ENCODE measurements at regions not wholly inside any gene's neighbourhood (a gene's known extent, or its start where the extent isn't known, plus 50 kb on each side); places are given as distances from the start of the nearest gene placed in this dataset.

DNA sequence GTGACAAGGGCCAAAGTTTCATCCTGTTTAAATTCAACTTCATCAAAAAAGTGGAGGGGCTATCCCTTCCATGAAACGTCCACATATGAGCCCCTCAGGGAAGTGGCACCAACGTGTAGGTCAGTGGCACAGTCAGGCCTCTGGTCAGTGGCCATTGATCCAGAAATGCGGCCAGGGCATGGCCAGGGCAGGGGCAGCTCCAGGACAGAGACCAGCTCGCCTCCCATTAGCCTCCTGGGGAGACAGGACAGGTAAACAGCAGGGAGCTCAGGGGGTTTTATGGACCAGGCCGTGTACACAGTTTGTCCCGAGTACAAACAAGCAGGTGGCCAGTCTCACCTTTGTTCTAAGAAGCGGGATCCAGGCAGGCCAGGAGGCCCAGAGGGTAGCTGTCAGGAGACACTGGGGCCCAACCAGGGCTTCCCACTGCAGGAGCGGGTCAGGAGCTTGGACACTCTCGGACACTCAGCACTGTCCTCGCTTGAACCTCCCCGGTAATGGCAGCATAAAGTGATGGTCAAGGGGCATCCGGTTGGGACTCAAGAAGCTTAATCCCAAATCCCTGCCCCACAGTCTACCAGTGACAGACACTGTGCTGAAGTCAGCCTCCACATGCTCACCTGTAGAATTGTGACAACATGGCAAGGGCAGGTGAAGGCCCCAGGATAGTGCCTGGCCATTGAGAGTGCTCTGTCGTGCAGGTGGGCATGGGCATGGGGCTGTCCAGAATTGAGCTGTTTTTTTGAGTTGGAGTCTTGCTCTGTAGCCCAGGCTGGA is 144.1 kb upstream of the ERRFI1 start (continued):
- TF ChIP-seq, protein P1, sequence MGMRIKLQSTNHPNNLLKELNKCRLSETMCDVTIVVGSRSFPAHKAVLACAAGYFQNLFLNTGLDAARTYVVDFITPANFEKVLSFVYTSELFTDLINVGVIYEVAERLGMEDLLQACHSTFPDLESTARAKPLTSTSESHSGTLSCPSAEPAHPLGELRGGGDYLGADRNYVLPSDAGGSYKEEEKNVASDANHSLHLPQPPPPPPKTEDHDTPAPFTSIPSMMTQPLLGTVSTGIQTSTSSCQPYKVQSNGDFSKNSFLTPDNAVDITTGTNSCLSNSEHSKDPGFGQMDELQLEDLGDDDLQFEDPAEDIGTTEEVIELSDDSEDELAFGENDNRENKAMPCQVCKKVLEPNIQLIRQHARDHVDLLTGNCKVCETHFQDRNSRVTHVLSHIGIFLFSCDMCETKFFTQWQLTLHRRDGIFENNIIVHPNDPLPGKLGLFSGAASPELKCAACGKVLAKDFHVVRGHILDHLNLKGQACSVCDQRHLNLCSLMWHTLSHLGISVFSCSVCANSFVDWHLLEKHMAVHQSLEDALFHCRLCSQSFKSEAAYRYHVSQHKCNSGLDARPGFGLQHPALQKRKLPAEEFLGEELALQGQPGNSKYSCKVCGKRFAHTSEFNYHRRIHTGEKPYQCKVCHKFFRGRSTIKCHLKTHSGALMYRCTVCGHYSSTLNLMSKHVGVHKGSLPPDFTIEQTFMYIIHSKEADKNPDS (CRISPR knock-in tag; IDR thresholded peaks at IDR 0.05) = peak; percentile 91
- 0 out of 2 replicates have a peak, but pooled peaks have one; percentile 35 for TF ChIP-seq ZNF550 (CRISPR knock-in tag; IDR thresholded peaks at IDR 0.05; ENCODE audit: borderline replicate concordance)
- TF ChIP-seq JUNB (CRISPR knock-in tag; IDR thresholded peaks at IDR 0.05; ENCODE audit: borderline replicate concordance) = no peak
- TF ChIP-seq ZNF546 (CRISPR knock-in tag; conservative IDR thresholded peaks at IDR 0.05) = peak; percentile 53
- TF ChIP-seq CBFB (CRISPR knock-in tag; IDR thresholded peaks at IDR 0.05) = no peak
- TF ChIP-seq, protein P2, sequence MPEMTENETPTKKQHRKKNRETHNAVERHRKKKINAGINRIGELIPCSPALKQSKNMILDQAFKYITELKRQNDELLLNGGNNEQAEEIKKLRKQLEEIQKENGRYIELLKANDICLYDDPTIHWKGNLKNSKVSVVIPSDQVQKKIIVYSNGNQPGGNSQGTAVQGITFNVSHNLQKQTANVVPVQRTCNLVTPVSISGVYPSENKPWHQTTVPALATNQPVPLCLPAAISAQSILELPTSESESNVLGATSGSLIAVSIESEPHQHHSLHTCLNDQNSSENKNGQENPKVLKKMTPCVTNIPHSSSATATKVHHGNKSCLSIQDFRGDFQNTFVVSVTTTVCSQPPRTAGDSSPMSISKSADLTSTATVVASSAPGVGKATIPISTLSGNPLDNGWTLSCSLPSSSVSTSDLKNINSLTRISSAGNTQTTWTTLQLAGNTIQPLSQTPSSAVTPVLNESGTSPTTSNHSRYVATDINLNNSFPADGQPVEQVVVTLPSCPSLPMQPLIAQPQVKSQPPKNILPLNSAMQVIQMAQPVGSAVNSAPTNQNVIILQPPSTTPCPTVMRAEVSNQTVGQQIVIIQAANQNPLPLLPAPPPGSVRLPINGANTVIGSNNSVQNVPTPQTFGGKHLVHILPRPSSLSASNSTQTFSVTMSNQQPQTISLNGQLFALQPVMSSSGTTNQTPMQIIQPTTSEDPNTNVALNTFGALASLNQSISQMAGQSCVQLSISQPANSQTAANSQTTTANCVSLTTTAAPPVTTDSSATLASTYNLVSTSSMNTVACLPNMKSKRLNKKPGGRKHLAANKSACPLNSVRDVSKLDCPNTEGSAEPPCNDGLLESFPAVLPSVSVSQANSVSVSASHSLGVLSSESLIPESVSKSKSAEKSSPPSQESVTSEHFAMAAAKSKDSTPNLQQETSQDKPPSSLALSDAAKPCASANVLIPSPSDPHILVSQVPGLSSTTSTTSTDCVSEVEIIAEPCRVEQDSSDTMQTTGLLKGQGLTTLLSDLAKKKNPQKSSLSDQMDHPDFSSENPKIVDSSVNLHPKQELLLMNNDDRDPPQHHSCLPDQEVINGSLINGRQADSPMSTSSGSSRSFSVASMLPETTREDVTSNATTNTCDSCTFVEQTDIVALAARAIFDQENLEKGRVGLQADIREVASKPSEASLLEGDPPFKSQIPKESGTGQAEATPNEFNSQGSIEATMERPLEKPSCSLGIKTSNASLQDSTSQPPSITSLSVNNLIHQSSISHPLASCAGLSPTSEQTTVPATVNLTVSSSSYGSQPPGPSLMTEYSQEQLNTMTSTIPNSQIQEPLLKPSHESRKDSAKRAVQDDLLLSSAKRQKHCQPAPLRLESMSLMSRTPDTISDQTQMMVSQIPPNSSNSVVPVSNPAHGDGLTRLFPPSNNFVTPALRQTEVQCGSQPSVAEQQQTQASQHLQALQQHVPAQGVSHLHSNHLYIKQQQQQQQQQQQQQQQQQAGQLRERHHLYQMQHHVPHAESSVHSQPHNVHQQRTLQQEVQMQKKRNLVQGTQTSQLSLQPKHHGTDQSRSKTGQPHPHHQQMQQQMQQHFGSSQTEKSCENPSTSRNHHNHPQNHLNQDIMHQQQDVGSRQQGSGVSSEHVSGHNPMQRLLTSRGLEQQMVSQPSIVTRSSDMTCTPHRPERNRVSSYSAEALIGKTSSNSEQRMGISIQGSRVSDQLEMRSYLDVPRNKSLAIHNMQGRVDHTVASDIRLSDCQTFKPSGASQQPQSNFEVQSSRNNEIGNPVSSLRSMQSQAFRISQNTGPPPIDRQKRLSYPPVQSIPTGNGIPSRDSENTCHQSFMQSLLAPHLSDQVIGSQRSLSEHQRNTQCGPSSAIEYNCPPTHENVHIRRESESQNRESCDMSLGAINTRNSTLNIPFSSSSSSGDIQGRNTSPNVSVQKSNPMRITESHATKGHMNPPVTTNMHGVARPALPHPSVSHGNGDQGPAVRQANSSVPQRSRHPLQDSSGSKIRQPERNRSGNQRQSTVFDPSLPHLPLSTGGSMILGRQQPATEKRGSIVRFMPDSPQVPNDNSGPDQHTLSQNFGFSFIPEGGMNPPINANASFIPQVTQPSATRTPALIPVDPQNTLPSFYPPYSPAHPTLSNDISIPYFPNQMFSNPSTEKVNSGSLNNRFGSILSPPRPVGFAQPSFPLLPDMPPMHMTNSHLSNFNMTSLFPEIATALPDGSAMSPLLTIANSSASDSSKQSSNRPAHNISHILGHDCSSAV (CRISPR knock-in tag; IDR thresholded peaks at IDR 0.05; ENCODE audit: borderline replicate concordance) = no peak
- TF ChIP-seq GABPB1 (CRISPR knock-in tag; IDR thresholded peaks at IDR 0.05) = peak; percentile 45; the same call in 1 of the 2 replicates
- peak; percentile 72; the same call in 1 of the 2 replicates for TF ChIP-seq KAT7 (CRISPR knock-in tag; IDR thresholded peaks at IDR 0.05; ENCODE audit: borderline replicate concordance)
- TF ChIP-seq TSC22D2 (CRISPR knock-in tag; IDR thresholded peaks at IDR 0.05; ENCODE audit: borderline replicate concordance) = 0 out of 2 replicates have a peak, but pooled peaks have one; percentile 5
- 0 out of 2 replicates have a peak, but pooled peaks have one; percentile 9 for TF ChIP-seq RBFOX2 (IDR thresholded peaks at IDR 0.05; ENCODE audit: low read depth, low read length)
- no peak for TF ChIP-seq CC2D1A (CRISPR knock-in tag; IDR thresholded peaks at IDR 0.05)
- TF ChIP-seq, protein P3, sequence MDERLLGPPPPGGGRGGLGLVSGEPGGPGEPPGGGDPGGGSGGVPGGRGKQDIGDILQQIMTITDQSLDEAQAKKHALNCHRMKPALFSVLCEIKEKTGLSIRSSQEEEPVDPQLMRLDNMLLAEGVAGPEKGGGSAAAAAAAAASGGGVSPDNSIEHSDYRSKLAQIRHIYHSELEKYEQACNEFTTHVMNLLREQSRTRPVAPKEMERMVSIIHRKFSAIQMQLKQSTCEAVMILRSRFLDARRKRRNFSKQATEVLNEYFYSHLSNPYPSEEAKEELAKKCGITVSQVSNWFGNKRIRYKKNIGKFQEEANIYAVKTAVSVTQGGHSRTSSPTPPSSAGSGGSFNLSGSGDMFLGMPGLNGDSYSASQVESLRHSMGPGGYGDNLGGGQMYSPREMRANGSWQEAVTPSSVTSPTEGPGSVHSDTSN (CRISPR knock-in tag; IDR thresholded peaks at IDR 0.05) = no peak
- peak; percentile 30; the same call in 1 of the 2 replicates for TF ChIP-seq KDM3A (CRISPR knock-in tag; IDR thresholded peaks at IDR 0.05; ENCODE audit: low read depth)
